Thyroid gland (tissue), 4 donors: ENCODE measurements at regions not wholly inside any gene's neighbourhood (a gene's known extent, or its start where the extent isn't known, plus 50 kb on each side); places are given as distances from the start of the nearest gene placed in this dataset.

ENCODE experiments used
- POLR2A ChIP-seq, 2 donors: fragments of 450-650 bp; IDR thresholded peaks; one replicate each; pipeline ENCODE4 v1.6.1; 2017; ENCODE audit warnings: antibody characterized with exemption in 2 of 2, mild to moderate bottlenecking in 2 of 2, moderate library complexity in 1 of 2
- TF ChIP-seq, protein P1 (sequence below), 6 experiments: fragments of 200-600 bp in 3 of 6; fragments of 450-650 bp in 3 of 6; sonication (generic) in 3 of 6; IDR thresholded peaks; one replicate each; pipeline ENCODE4 v1.5.1; 2016 to 2019; ENCODE audit warnings: antibody characterized with exemption in 6 of 6, mild to moderate bottlenecking in 2 of 6, inconsistent platforms in 1 of 6, moderate library complexity in 1 of 6

DNA sequence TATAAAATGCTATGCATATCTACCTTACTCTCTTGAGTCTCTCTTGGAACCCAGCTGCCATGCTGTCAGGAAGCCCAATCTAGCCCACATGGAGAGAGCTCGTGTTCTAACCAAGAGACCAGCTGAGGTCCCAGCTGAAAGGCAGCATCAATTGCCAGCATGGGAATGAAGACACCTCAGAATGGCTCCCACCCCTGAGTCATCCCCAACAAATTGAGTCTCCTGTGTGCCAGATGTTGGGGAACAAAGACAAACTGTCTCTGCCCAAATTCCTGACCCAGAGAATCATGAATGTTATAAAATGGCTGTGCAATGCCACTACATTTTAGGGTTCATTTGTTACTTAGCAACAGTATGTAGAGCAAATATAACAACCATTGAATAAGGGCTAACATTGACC, 105.2 kb upstream of the STX18 start:
- TF ChIP-seq, protein P1, sequence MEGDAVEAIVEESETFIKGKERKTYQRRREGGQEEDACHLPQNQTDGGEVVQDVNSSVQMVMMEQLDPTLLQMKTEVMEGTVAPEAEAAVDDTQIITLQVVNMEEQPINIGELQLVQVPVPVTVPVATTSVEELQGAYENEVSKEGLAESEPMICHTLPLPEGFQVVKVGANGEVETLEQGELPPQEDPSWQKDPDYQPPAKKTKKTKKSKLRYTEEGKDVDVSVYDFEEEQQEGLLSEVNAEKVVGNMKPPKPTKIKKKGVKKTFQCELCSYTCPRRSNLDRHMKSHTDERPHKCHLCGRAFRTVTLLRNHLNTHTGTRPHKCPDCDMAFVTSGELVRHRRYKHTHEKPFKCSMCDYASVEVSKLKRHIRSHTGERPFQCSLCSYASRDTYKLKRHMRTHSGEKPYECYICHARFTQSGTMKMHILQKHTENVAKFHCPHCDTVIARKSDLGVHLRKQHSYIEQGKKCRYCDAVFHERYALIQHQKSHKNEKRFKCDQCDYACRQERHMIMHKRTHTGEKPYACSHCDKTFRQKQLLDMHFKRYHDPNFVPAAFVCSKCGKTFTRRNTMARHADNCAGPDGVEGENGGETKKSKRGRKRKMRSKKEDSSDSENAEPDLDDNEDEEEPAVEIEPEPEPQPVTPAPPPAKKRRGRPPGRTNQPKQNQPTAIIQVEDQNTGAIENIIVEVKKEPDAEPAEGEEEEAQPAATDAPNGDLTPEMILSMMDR (IDR thresholded peaks at IDR 0.05) = no peak
- no peak for TF ChIP-seq POLR2A (IDR thresholded peaks at IDR 0.05)
